Natural killer cell treated with Interleukin-12 subunit alpha and Interleukin-12 subunit beta and Interleukin-15 and Interleukin-18, amount 100 ng/mL, for 72 hours (primary cell): ENCODE measurements at regions not wholly inside any gene's neighbourhood (a gene's known extent, or its start where the extent isn't known, plus 50 kb on each side); places are given as distances from the start of the nearest gene placed in this dataset.
A peak's percentile ranks its signal among the peaks of the same experiment; 100 is the strongest.

ENCODE experiments used
- ATAC-seq, 2 donors: fragments of 150-1000 bp; cut with Tn5 transposase in 1 of 2; sonication (Bioruptor Pico), chemical (Tn5 transposase) in 1 of 2; 2 replicates each; pipeline ENCODE4 v1.10.0; 2021
- DNase-seq: peaks from one replicate; pipeline ENCODE4 v3.0.0; 2022; ENCODE audit warnings: low spot score
- H3K27ac Mint-ChIP-seq, 2 donors: 1 replicate in 1 of 2; 2 replicates in 1 of 2; pipeline ENCODE4 v1.8.0; 2022; ENCODE audit warnings: mixed read lengths in 2 of 2, mild to moderate bottlenecking in 1 of 2, moderate library complexity in 1 of 2
- H3K27me3 Mint-ChIP-seq, 2 donors: 1 replicate in 1 of 2; 2 replicates in 1 of 2; pipeline ENCODE4 v1.8.0; 2022; ENCODE audit warnings: mixed read lengths in 2 of 2
- H3K36me3 Mint-ChIP-seq: one replicate; pipeline ENCODE4 v1.8.0; 2022; ENCODE audit warnings: mixed read lengths
- H3K4me1 Mint-ChIP-seq, 2 donors: 1 replicate in 1 of 2; 2 replicates in 1 of 2; pipeline ENCODE4 v1.8.0; 2022; ENCODE audit warnings: low read depth in 2 of 2, mixed read lengths in 2 of 2, mild to moderate bottlenecking in 1 of 2
- H3K4me3 Mint-ChIP-seq: one replicate; pipeline ENCODE4 v1.8.0; 2022; ENCODE audit warnings: mixed read lengths
- H3K9me3 Mint-ChIP-seq: 2 replicates; pipeline ENCODE4 v1.8.0; 2022; ENCODE audit warnings: mixed read lengths

DNA sequence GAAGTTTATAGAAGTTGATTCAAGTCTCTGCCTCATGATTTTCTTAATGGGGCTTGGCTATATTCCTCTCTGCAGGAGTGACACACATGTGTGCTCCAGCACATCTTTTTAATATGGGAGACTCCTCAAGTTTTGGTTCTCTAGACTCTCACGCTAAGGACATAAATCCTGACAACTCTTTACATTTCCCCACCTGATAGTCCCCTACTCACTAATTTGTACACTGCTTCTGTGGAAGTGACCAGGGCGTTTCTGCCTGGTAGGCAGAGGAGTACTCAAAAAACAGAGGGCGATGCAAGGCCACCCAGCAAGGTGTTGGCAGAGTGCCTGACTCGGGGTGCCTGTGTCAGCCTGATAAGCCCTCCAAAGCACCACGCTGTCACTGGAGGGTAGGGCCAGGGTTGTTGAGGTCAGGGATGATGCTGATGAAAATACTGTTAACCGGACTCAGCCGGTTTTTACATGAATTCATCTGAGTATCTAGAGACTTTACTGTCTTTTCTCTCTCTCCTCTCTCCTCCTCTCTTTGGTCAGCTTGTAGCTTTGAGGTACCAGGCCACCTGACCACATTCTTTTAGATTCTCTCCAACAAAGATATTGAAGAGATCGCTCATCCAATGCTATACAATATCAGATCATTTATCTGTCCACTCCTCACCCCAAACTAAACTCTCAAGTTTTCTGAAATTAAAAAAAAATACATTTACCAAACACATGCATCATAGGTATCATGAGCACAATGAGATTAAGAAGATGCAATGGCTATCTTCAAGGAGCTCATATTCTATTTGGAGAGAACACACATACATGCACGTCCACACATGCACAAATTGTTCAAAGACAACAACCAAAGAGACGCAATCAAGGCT is 205.2 kb downstream of the PIK3R1 start:
- Mint-ChIP-seq H3K9me3 (no peaks in the 10 kb centered on the region), H3K27ac (peak overlapping the region in 1 of 2 donors; percentile 74), H3K36me3 (no peaks in the 10 kb centered on the region), H3K4me3 (no peak overlapping the region), H3K27me3 (no peaks in the 10 kb centered on the region), H3K4me1 (peaks cover 47 to 51% of the 10 kb centered on the region in 2 donors)
- DNase-seq (no peak), ATAC-seq (no peak)

- ATAC-seq (no peak), DNase-seq (no peak)
- H3K4me1 Mint-ChIP-seq, result peaks cover 48 to 54% of the 10 kb centered on the region in 2 donors
- no peaks in the 10 kb centered on the region for H3K9me3 Mint-ChIP-seq
- no peak overlapping the region for H3K4me3 Mint-ChIP-seq
- peak overlapping the region; percentile 48 to 74 for H3K27ac Mint-ChIP-seq
- no peaks in the 10 kb centered on the region for H3K36me3 Mint-ChIP-seq
- no peaks in the 10 kb centered on the region for H3K27me3 Mint-ChIP-seq
These were observed 206.1 kb downstream of the PIK3R1 start for GRCh38 chr5:68421485-68422220.

- no peaks in the 10 kb centered on the region for H3K27me3 Mint-ChIP-seq
- H3K36me3 Mint-ChIP-seq, result no peaks in the 10 kb centered on the region
- peak overlapping the region; percentile 29 for H3K4me3 Mint-ChIP-seq
- peak overlapping the region; percentile 48 to 74 for H3K27ac Mint-ChIP-seq
- DNase-seq (no peak), ATAC-seq (peak; percentile 66 to 80)
- no peaks in the 10 kb centered on the region for H3K9me3 Mint-ChIP-seq
- H3K4me1 Mint-ChIP-seq, result peaks cover 51 to 54% of the 10 kb centered on the region in 2 donors
These were observed 207.7 kb downstream of the PIK3R1 start for GRCh38 chr5:68423154-68423811.

DNA sequence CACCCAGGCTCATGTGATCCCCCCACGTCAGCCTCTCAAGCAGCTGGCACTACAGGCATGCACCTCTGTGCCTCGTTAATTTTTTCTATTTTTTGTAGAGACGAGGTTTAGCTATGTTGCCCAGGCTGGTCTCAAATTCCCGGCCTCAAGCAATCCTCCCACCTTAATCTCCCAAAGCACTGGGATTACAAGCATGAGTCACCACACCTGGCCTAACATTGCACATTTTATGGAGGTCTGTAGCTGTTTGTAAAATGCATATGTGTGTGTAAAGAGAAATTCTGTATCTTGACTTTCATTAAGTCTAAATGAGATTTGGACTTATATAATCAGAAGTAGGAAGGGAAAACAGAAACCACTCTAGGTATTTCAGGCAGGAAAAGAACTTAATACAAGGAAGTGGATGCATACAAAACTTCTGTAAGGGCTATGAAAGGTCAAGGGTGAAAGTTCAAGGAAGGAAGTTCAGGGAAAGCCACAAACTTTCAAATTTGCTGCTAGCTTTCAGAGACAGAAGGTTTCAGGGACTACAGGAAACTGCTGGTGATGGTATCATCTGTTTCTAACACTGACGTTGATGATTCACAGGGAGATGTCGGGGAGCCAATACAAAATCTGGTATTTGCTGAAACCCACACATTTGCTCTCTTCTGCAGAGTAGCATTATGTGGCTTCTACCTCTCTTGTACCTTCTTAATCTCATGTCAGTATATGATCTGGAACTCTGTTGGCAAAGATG is 209.4 kb downstream of the PIK3R1 start:
- peaks cover 51 to 54% of the 10 kb centered on the region in 2 donors for H3K4me1 Mint-ChIP-seq
- no peaks in the 10 kb centered on the region for H3K36me3 Mint-ChIP-seq
- ATAC-seq, result peak; percentile 81
- peak overlapping the region; percentile 75 for H3K4me3 Mint-ChIP-seq
- peak overlapping the region; percentile 48 to 80 for H3K27ac Mint-ChIP-seq
- no peak for DNase-seq
- no peaks in the 10 kb centered on the region for H3K9me3 Mint-ChIP-seq
- no peaks in the 10 kb centered on the region for H3K27me3 Mint-ChIP-seq

GRCh38 chr5:68426586-68426985 is 211.0 kb downstream of the PIK3R1 start:
- H3K27me3 Mint-ChIP-seq, result no peaks in the 10 kb centered on the region
- peak overlapping the region in 1 of 2 donors; percentile 83 for H3K27ac Mint-ChIP-seq
- H3K9me3 Mint-ChIP-seq, result no peaks in the 10 kb centered on the region

GRCh38 chr5:68428231-68428811 is 212.8 kb downstream of the PIK3R1 start:
- peak overlapping the region in 1 of 2 donors; percentile 83 for H3K27ac Mint-ChIP-seq
- ATAC-seq, result no peak

More at GRCh38 chr5:68426586-68426985, 211.0 kb downstream of the PIK3R1 start:
- Mint-ChIP-seq H3K4me3 (no peak overlapping the region), H3K4me1 (peaks cover 51 to 60% of the 10 kb centered on the region in 2 donors), H3K36me3 (no peaks in the 10 kb centered on the region)
- ATAC-seq, result no peak
- DNase-seq, result no peak

DNA sequence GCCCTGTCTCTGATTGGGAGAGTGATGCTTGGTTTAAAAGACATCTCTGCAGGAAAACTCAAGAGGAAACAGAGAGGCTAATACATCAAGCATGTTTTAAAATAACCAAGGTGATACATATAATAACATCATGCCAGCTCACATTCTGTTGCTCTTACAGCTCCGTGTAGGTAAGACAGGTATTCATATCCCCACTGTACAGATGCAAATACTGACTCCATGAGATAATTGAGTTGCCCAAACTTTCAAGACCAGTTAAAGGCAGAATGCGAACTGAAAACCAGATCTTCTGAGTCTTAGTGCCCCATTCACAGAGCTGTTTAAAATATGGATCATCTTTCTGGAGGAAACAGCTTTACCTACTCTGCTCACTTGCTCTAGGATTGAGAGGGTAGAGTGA is 214.0 kb downstream of the PIK3R1 start:
- Mint-ChIP-seq H3K36me3 (no peaks in the 10 kb centered on the region), H3K27ac (no peak overlapping the region), H3K4me1 (peaks cover 55 to 59% of the 10 kb centered on the region in 2 donors), H3K27me3 (no peaks in the 10 kb centered on the region), H3K4me3 (no peak overlapping the region), H3K9me3 (no peaks in the 10 kb centered on the region)
- ATAC-seq (no peak), DNase-seq (no peak)

More at GRCh38 chr5:68428231-68428811, 212.8 kb downstream of the PIK3R1 start:
- H3K36me3 Mint-ChIP-seq, result no peaks in the 10 kb centered on the region
- H3K9me3 Mint-ChIP-seq, result no peaks in the 10 kb centered on the region
- H3K4me1 Mint-ChIP-seq, result peaks cover 52 to 59% of the 10 kb centered on the region in 2 donors
- H3K4me3 Mint-ChIP-seq, result no peak overlapping the region
- no peaks in the 10 kb centered on the region for H3K27me3 Mint-ChIP-seq
- DNase-seq, result no peak

DNA sequence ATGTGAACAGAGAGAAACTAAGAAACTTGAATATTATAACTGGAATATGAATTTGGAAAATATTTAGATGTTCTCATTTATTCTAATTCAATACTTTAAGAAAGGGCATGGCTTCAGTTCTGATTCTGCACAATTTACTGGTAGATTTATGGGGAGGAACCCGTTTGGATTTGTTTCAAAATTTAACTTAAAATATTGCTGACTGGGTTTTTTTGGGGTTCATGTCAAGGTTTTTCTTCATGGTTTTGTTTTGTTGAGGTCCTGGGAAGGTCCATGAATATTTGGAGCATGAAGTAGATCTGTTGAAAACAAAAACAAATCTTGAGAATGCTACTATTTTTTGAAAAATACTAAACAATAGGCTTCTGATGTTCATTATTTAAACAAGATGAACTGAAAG is 214.7 kb downstream of the PIK3R1 start:
- no peak for ATAC-seq

DNA sequence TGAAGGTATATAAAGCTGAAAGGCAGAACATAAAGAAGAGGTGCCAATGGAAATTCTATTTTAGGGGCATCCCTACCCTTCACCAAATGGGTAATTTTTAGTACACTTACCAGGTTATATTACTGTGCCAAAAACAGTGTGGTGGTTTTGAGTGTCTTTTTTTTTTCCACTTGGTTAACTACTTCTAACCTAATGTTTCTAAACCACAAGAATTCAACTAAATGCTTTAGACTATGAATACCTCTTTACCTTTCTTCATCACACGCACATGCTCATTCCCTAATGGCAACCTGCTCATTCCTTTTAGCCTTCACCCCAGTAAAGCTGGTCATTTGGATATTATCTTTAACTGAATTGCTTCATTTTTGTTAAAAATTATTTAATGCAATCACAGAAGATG is 215.6 kb downstream of the PIK3R1 start:
- H3K27ac Mint-ChIP-seq, result peak overlapping the region in 1 of 2 donors; percentile 42
- H3K4me3 Mint-ChIP-seq, result no peak overlapping the region
- H3K27me3 Mint-ChIP-seq, result no peaks in the 10 kb centered on the region
- H3K9me3 Mint-ChIP-seq, result no peaks in the 10 kb centered on the region
- DNase-seq, result no peak
- no peak for ATAC-seq
- H3K4me1 Mint-ChIP-seq, result peaks cover 58 to 62% of the 10 kb centered on the region in 2 donors
- H3K36me3 Mint-ChIP-seq, result no peaks in the 10 kb centered on the region

More for the DNA sequence above, 214.7 kb downstream of the PIK3R1 start:
- DNase-seq, result no peak
- Mint-ChIP-seq H3K4me3 (no peak overlapping the region), H3K27ac (peak overlapping the region in 1 of 2 donors; percentile 42), H3K4me1 (peaks cover 56 to 59% of the 10 kb centered on the region in 2 donors), H3K36me3 (no peaks in the 10 kb centered on the region), H3K27me3 (no peaks in the 10 kb centered on the region), H3K9me3 (no peaks in the 10 kb centered on the region)

DNA sequence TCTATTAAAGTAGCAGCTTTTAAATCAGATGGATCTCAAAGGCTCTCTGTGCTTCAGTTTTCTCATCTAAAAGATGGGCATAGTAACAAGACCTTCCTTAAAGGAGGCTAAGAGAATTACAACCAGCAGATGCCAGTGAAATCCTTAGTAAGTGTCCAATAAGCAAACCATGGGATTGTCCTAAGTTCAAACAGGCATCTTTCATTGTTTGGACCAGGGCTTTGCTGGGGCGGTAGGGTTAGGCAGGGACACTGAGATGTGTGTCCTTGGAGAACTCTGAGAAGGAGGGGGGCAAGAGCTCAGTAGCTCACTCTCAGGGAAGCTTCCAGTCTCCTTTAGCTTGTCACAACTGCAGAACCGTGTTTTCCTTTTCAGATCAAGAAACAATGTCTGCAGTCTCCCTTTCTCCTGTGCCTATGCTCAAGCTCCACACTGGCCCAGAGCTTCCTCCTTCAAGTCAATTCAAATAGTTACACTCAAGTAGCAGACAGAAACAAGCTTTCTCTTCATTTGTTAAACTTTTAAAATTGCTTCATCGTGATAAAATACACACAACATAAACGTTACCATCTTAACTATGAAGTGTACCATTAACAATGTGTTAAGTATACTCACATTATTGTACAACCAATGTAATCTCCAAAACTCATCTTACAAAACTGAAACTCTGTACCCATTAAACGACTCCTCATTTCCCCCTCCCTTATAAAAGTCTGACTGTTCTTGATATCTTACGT is 216.2 kb downstream of the PIK3R1 start:
- DNase-seq (no peak), ATAC-seq (no peak)
- Mint-ChIP-seq H3K9me3 (no peaks in the 10 kb centered on the region), H3K27ac (peak overlapping the region in 1 of 2 donors; percentile 92), H3K4me1 (peaks cover 55 to 57% of the 10 kb centered on the region in 2 donors), H3K4me3 (no peak overlapping the region), H3K36me3 (no peaks in the 10 kb centered on the region), H3K27me3 (no peaks in the 10 kb centered on the region)

DNA sequence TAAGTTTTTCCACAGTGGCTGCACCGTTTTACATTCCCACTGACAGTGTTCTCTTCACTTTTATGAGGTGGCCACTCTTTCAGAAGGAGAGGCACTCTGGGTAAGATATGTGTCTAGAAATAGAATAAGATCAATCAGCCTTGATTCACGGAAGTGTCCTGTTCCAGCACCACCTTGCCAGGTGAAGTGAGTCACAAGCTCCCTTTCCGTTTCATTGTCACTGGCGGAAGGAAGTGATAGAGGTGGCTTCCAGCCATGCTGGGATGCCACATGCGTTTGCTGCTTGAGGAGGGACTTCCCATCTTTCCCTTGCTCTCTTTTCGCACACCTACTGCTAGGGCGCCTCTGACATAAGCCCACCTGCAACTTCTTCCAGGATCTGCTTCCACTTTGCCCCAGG is 217.1 kb downstream of the PIK3R1 start:
- ATAC-seq (no peak), DNase-seq (no peak)
- peak overlapping the region; percentile 85 to 92 for H3K27ac Mint-ChIP-seq

GRCh38 chr5:68433526-68433922 is 218.0 kb downstream of the PIK3R1 start:
- peaks cover 54 to 57% of the 10 kb centered on the region in 2 donors for H3K4me1 Mint-ChIP-seq
- no peaks in the 10 kb centered on the region for H3K9me3 Mint-ChIP-seq
- no peaks in the 10 kb centered on the region for H3K36me3 Mint-ChIP-seq
- H3K27me3 Mint-ChIP-seq, result no peaks in the 10 kb centered on the region
- no peak for DNase-seq
- peak overlapping the region; percentile 85 to 92 for H3K27ac Mint-ChIP-seq
- ATAC-seq, result no peak
- H3K4me3 Mint-ChIP-seq, result peak overlapping the region; percentile 72

More for the DNA sequence above, 217.1 kb downstream of the PIK3R1 start:
- H3K36me3 Mint-ChIP-seq, result no peaks in the 10 kb centered on the region
- no peaks in the 10 kb centered on the region for H3K27me3 Mint-ChIP-seq
- H3K4me1 Mint-ChIP-seq, result peaks cover 53 to 54% of the 10 kb centered on the region in 2 donors
- H3K9me3 Mint-ChIP-seq, result no peaks in the 10 kb centered on the region
- H3K4me3 Mint-ChIP-seq, result peak overlapping the region; percentile 9
